IMR-90 (cell line): ENCODE measurements at regions not wholly inside any gene's neighbourhood (a gene's known extent, or its start where the extent isn't known, plus 50 kb on each side); places are given as distances from the start of the nearest gene placed in this dataset.

Source experiments
- ATAC-seq: fragments of 200-7000 bp; cut with Tn5 transposase; 2 replicates; pipeline ENCODE4 v1.9.1; 2020; ENCODE audit warnings: low read depth, mild to moderate bottlenecking, moderate library complexity
- BruUV-seq: library from RNA; stranded (reverse); fragments of 400-500 nt; replicated peaks from 2 replicates; lab custom pipeline; 2021; lab: Mats Ljungman, UMichigan
- CTCF ChIA-PET: fragments of 300-600 bp; formaldehyde crosslinking; extraction: SDS; loops from one replicate; lab custom pipeline; 2021; ENCODE audit warnings: antibody characterized with exemption; lab: Yijun Ruan, JAX
- POLR2A ChIA-PET: fragments of 300-600 bp; sonication (Branson Sonifier 250); formaldehyde crosslinking; loops from one replicate; lab custom pipeline; 2022; ENCODE audit warnings: antibody characterized with exemption; ENCODE audit not compliant: unreplicated experiment; lab: Charles Lee
- DNase-seq: peaks from one replicate; pipeline ENCODE4 v3.0.0; 2013
- H2AFZ ChIP-seq: replicated peaks from 2 replicates; pipeline ENCODE3; 2013; ENCODE audit warnings: low read length, mild to moderate bottlenecking; ENCODE audit not compliant: poor library complexity
- H2AK5ac ChIP-seq: 2 replicates; pipeline ENCODE4 v1.6.1; 2013; ENCODE audit warnings: low read depth, low read length, inconsistent platforms
- H2AK9ac ChIP-seq: replicated peaks from 2 replicates; pipeline ENCODE3; 2013; ENCODE audit warnings: mild to moderate bottlenecking, low read depth, low read length, moderate library complexity; ENCODE audit not compliant: poor library complexity
- H2BK120ac ChIP-seq: 2 replicates; pipeline ENCODE4 v1.6.1; 2013; ENCODE audit warnings: low read depth, low read length, inconsistent platforms
- H2BK15ac ChIP-seq: 3 replicates; pipeline ENCODE4 v1.6.1; 2013; ENCODE audit warnings: low read depth, low read length, inconsistent platforms
- H2BK20ac ChIP-seq: 2 replicates; pipeline ENCODE4 v1.6.1; 2013; ENCODE audit warnings: low read depth, mild to moderate bottlenecking, inconsistent platforms, low read length, moderate library complexity
- H2BK5ac ChIP-seq: 2 replicates; pipeline ENCODE4 v1.6.1; 2013; ENCODE audit warnings: mild to moderate bottlenecking, low read depth, low read length, inconsistent platforms; ENCODE audit not compliant: poor library complexity, severe bottlenecking
- H3K14ac ChIP-seq: replicated peaks from 2 replicates; pipeline ENCODE4 v1.6.1; 2013; ENCODE audit warnings: low read depth, low read length, inconsistent platforms
- H3K18ac ChIP-seq: 2 replicates; pipeline ENCODE4 v1.6.1; 2013; ENCODE audit warnings: low read depth, low read length, control low read depth
- H3K23ac ChIP-seq: 2 replicates; pipeline ENCODE4 v1.6.1; 2013; ENCODE audit warnings: low read depth, low read length, inconsistent platforms
- H3K27ac ChIP-seq: 2 replicates; pipeline ENCODE4 v1.5.1; 2013; ENCODE audit warnings: mild to moderate bottlenecking, control low read depth, low read length; ENCODE audit not compliant: insufficient read depth
- H3K27me3 ChIP-seq: 2 replicates; pipeline ENCODE4 v1.6.1; 2013; ENCODE audit warnings: low read length; ENCODE audit not compliant: control insufficient read depth, insufficient read depth
- H3K36me3 ChIP-seq: 2 replicates; pipeline ENCODE4 v1.6.1; 2013; ENCODE audit warnings: low read length, mixed read lengths; ENCODE audit not compliant: control insufficient read depth, insufficient read depth
- H3K4ac ChIP-seq: 2 replicates; pipeline ENCODE4 v1.6.1; 2013; ENCODE audit warnings: low read depth, low read length, inconsistent platforms
- H3K4me1 ChIP-seq: 2 replicates; pipeline ENCODE4 v1.6.1; 2013; ENCODE audit warnings: low read length, mixed read lengths; ENCODE audit not compliant: control insufficient read depth, insufficient read depth
- H3K4me2 ChIP-seq: 2 replicates; pipeline ENCODE4 v1.6.1; 2013; ENCODE audit warnings: low read depth, mild to moderate bottlenecking, control low read depth, low read length, moderate library complexity
- H3K4me3 ChIP-seq: 2 replicates; pipeline ENCODE4 v1.5.1; 2013; ENCODE audit warnings: low read depth, mild to moderate bottlenecking, control low read depth, low read length, moderate library complexity; ENCODE audit not compliant: insufficient read depth
- H3K56ac ChIP-seq: 2 replicates; pipeline ENCODE4 v1.6.1; 2013; ENCODE audit warnings: low read length, inconsistent platforms; ENCODE audit not compliant: insufficient read depth; ENCODE audit errors: extremely low read depth
- H3K79me1 ChIP-seq, 2 experiments: 2 replicates each; pipeline ENCODE4 v1.6.1; 2013; ENCODE audit warnings: low read length in 2 of 2, inconsistent platforms in 1 of 2, low read depth in 1 of 2
- H3K9ac ChIP-seq: 2 replicates; pipeline ENCODE4 v1.6.1; 2013; ENCODE audit warnings: low read depth, low read length, control low read depth
- H3K9me1 ChIP-seq: 2 replicates; pipeline ENCODE4 v1.6.1; 2013; ENCODE audit warnings: low read length, inconsistent platforms; ENCODE audit not compliant: insufficient read depth
- H3K9me3 ChIP-seq: 2 replicates; pipeline ENCODE4 v1.6.1; 2013; ENCODE audit warnings: low read length; ENCODE audit not compliant: control insufficient read depth, insufficient read depth
- H4K20me1 ChIP-seq: 2 replicates; pipeline ENCODE4 v1.6.1; 2013; ENCODE audit warnings: low read length, inconsistent platforms; ENCODE audit not compliant: insufficient read depth
- H4K5ac ChIP-seq: 2 replicates; pipeline ENCODE4 v1.6.1; 2013; ENCODE audit warnings: mild to moderate bottlenecking, low read depth, low read length, control low read depth
- H4K8ac ChIP-seq, 2 experiments: 2 replicates each; pipeline ENCODE4 v1.6.1; 2013; ENCODE audit warnings: low read depth in 2 of 2, low read length in 2 of 2, control low read depth in 1 of 2, inconsistent platforms in 1 of 2
- H4K91ac ChIP-seq: 2 replicates; pipeline ENCODE4 v1.6.1; 2013; ENCODE audit warnings: low read depth, low read length, inconsistent platforms; ENCODE audit not compliant: insufficient read depth
- WGBS, 2 experiments: methylation state at CpG; one replicate each; pipeline versions ENCODE4 v1.1.5 to v1.1.7; 2013; ENCODE audit warnings: missing lambda C conversion rate in 2 of 2; ENCODE audit not compliant: insufficient read length in 1 of 2; ENCODE audit errors: extremely low coverage in 2 of 2; 5-methylcytosine and 5-hydroxymethylcytosine counted together
- dilution Hi-C: fragments of 300-500 bp; cut with HindIII; formaldehyde crosslinking; loops from one replicate; pipeline ENCODE4 v1.14.3; 2018; ENCODE audit warnings: low sequenced_read_pairs; ENCODE audit not compliant: unreplicated experiment
- in situ Hi-C: fragments of 300-500 bp; cut with MboI; formaldehyde crosslinking; loops from 3 replicates; pipeline ENCODE4 v1.14.3; 2019; ENCODE audit warnings: low sequenced_read_pairs, inconsistent platforms, mixed read lengths
- intact Hi-C: fragments of 100-400 bp; cut with micrococcal nuclease; formaldehyde crosslinking; loops from 2 replicates; pipeline ENCODE4 v1.10.0; 2022
- TF ChIP-seq, protein P1 (sequence below): fragments of 150-350 bp; IDR thresholded peaks from 2 replicates; pipeline ENCODE4 v1.6.1; 2016; ENCODE audit warnings: low read depth, mild to moderate bottlenecking, low read length, moderate library complexity, borderline replicate concordance

DNA sequence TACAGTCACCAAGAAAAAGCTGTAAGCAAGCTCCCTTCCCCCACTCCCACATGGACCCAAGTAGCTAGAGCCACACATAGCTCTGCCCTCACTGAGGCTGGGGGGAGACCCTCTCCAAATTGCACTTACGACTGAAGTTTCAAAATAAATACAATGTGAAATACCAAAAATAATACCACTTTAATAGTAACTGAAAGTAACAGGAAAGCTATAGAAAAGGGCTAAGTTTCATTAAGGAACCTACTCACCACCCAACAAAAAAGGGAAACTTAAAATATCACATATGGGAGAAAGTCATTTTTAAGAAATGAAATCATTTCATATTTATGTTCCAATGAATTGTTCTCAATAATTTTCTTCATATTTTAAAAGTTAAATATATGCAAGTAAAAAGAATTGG is 130.4 kb upstream of the UBE2E2 start:
- no peak overlapping the region for H4K8ac ChIP-seq
- no peak overlapping the region for H2BK5ac ChIP-seq
- no peaks in the 10 kb centered on the region for H3K9me3 ChIP-seq
- no peak overlapping the region for H3K27ac ChIP-seq
- intact Hi-C loops: no loop called here
- no peaks in the 10 kb centered on the region for H3K9me1 ChIP-seq
- H3K18ac ChIP-seq: no peak overlapping the region
- H4K91ac ChIP-seq: no peak overlapping the region
- H2BK20ac ChIP-seq: no peak overlapping the region
- WGBS, 2 experiments: no CpG with 5 or more reads among the region's 1 CpG
- no peaks in the 10 kb centered on the region for H3K36me3 ChIP-seq
- H2AK5ac ChIP-seq: no peak overlapping the region
- no TSS peak for BruUV-seq
- no peaks in the 10 kb centered on the region for H3K79me1 ChIP-seq
- dilution Hi-C loops: no loop called here
- H2AK9ac ChIP-seq: no peak overlapping the region
- no peak overlapping the region for H3K23ac ChIP-seq
- no peak overlapping the region for H3K4me3 ChIP-seq
- no peak for DNase-seq
- H3K14ac ChIP-seq: no peak overlapping the region
- ChIA-PET CTCF (no interaction called here), POLR2A (no interaction called here)
- no peak overlapping the region for H3K9ac ChIP-seq
- no peak for ATAC-seq
- in situ Hi-C loops: no loop called here
- H3K27me3 ChIP-seq: peaks cover 9% of the 10 kb centered on the region; the same call in 1 of the 2 replicates
- no peak overlapping the region for H3K4ac ChIP-seq
- no peak overlapping the region for H2BK15ac ChIP-seq
- no peak overlapping the region for H2BK120ac ChIP-seq
- H3K56ac ChIP-seq: no peak overlapping the region
- TF ChIP-seq, protein P1, sequence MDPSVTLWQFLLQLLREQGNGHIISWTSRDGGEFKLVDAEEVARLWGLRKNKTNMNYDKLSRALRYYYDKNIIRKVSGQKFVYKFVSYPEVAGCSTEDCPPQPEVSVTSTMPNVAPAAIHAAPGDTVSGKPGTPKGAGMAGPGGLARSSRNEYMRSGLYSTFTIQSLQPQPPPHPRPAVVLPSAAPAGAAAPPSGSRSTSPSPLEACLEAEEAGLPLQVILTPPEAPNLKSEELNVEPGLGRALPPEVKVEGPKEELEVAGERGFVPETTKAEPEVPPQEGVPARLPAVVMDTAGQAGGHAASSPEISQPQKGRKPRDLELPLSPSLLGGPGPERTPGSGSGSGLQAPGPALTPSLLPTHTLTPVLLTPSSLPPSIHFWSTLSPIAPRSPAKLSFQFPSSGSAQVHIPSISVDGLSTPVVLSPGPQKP: no peak
- no peak overlapping the region for H4K5ac ChIP-seq
- H3K4me2 ChIP-seq: no peak overlapping the region
- no peaks in the 10 kb centered on the region for H3K4me1 ChIP-seq
- no peaks in the 10 kb centered on the region for H4K20me1 ChIP-seq
- H2AFZ ChIP-seq: no peak overlapping the region
